Prostate gland (tissue), 2 donors: ENCODE measurements at regions not wholly inside any gene's neighbourhood (a gene's known extent, or its start where the extent isn't known, plus 50 kb on each side); places are given as distances from the start of the nearest gene placed in this dataset.
"Not testable (repeated sequence)": the region's sequence is repeated elsewhere in the genome, so short reads cannot be mapped to it uniquely, and the experiment has no call there.

ENCODE experiments used
- DNase-seq: peaks from one replicate; pipeline ENCODE4 v3.0.0-alpha.2; 2019; ENCODE audit warnings: low spot score
- H3K27ac ChIP-seq, 2 donors: fragments of 200-600 bp; sonication (generic); 2 replicates each; pipeline ENCODE4 v1.5.1; 2017 to 2019
- H3K27me3 ChIP-seq: fragments of 200-600 bp; sonication (generic); replicated peaks from 2 replicates; pipeline ENCODE4 v1.5.1; 2019; ENCODE audit not compliant: insufficient read depth
- H3K36me3 ChIP-seq, 2 donors: fragments of 200-600 bp; sonication (generic); 1 replicate in 1 of 2; 2 replicates in 1 of 2; pipeline versions ENCODE4 v1.5.1 to v1.8.1; 2017 to 2019
- H3K4me1 ChIP-seq: fragments of 200-600 bp; sonication (generic); replicated peaks from 2 replicates; pipeline ENCODE4 v1.5.1; 2019
- H3K4me3 ChIP-seq, 2 donors: fragments of 200-600 bp; sonication (generic); 2 replicates each; pipeline ENCODE4 v1.5.1; 2017 to 2019
- H3K9me3 ChIP-seq: fragments of 200-600 bp; sonication (generic); 2 replicates; pipeline ENCODE4 v1.5.1; 2017
- CTCF ChIP-seq, 4 experiments: fragments of 200-600 bp in 2 of 4; fragments of 450-650 bp in 2 of 4; sonication (generic) in 2 of 4; IDR thresholded peaks; 1 replicate in 3 of 4; 2 replicates in 1 of 4; pipeline ENCODE4 v1.5.1; 2016 to 2019; ENCODE audit warnings: antibody characterized with exemption in 4 of 4, mild to moderate bottlenecking in 2 of 4, moderate library complexity in 2 of 4
- POLR2A ChIP-seq: fragments of 450-650 bp; IDR thresholded peaks from one replicate; pipeline ENCODE4 v1.6.1; 2016; ENCODE audit warnings: antibody characterized with exemption, mild to moderate bottlenecking
- POLR2AphosphoS5 ChIP-seq: sonication (generic); formaldehyde crosslinking; IDR thresholded peaks from one replicate; pipeline ENCODE4 v1.6.1; 2017; ENCODE audit warnings: antibody characterized with exemption
- WGBS: methylation state at CpG from one replicate; pipeline ENCODE4 v1.1.5; 2018; 5-methylcytosine and 5-hydroxymethylcytosine counted together
- intact Hi-C: fragments of 100-400 bp; cut with DNase I; formaldehyde crosslinking; loops from one replicate; pipeline ENCODE4 v1.14.2; 2022

DNA sequence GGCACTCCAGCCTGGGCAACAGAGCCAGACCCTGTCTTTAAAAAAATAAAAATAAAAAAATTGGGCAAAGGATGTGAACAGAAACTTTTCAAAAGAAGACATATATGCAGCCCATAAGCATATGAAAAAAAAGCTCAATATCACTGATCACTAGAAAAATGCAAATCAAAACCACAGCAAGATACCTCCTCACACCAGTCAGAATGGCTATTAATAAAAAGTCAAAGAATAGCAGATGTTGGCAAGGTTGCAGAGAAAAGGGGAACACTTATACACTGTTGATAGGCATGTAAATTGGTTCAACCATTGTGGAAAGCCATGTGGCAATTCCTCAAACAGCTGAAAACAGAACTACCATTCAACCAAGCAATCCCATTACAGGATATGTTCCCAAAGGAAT, 204.1 kb upstream of the SRD5A2 start:
- H3K9me3 ChIP-seq = no peaks in the 10 kb centered on the region
- no peaks in the 10 kb centered on the region for H3K4me1 ChIP-seq
- no peaks in the 10 kb centered on the region for H3K36me3 ChIP-seq
- TF ChIP-seq POLR2AphosphoS5 = no peak
- no peak for TF ChIP-seq POLR2A
- TF ChIP-seq CTCF (IDR thresholded peaks at IDR 0.05) = no peak
- no peak for DNase-seq
- no peak overlapping the region for H3K27ac ChIP-seq
- intact Hi-C loops = no loop called here
- no peak overlapping the region for H3K4me3 ChIP-seq
- no peaks in the 10 kb centered on the region for H3K27me3 ChIP-seq

DNA sequence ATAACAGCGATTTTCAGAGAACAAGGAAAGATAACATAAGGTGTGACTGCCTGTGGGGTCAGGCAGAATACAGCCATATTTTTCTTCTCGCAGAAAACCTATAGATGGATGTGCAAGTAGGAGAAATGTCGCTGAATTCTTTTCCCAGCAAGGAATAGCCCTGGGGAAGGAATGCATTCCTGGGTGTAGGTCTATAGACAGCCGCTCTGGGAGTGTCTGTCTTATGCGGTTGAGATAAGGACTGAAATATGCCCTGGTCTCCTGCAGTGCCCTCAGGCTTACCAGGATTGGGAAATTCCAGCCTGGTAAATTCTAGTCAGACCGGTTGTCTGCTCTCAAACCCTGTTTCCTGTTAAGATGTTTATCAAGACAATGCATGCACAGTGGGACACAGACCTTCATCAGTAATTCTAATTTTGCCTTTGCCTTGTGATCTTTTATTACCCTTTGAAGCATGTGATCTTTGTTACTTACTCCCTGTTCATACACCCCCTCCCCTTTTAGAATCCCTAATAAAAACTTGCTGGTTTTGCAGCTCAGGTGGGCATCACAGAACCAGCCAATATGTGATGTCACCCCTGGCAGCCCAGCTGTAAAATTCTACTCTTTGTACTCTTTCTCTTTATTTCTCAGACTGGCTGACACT, 202.8 kb upstream of the SRD5A2 start:
- H3K4me3 ChIP-seq, DNase-seq, H3K36me3 ChIP-seq, H3K9me3 ChIP-seq, H3K27me3 ChIP-seq, intact Hi-C loops, H3K4me1 ChIP-seq, H3K27ac ChIP-seq: not testable (repeated sequence)
- WGBS = 67% methylated on average over 6 of the region's 6 CpGs

DNA sequence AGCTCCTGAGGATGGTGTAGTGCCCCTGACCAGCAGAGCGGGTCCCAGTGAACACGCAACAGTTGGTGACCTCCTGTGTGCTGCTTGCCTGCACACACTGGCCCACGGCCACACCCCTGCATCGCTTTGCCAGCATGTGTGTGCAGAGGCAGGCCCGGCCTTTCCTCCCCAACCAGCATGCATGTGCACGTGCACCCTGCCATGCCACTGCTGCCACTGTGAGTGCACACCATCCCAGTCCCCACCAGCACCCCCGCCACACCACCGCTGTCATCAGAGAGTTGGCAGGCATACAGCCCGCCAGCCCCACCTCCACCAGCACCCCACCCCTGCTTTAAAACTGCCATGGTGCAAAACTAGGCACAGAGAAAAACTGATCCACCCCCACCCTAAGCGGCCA, 197.4 kb upstream of the SRD5A2 start:
- Histone ChIP-seq H3K4me1 (no peaks in the 10 kb centered on the region), H3K27ac (no peak overlapping the region), H3K36me3 (no peaks in the 10 kb centered on the region), H3K27me3 (no peaks in the 10 kb centered on the region), H3K9me3 (no peaks in the 10 kb centered on the region), H3K4me3 (no peak overlapping the region)
- intact Hi-C loops = no loop called here
- TF ChIP-seq POLR2A (no peak), POLR2AphosphoS5 (no peak), CTCF (IDR thresholded peaks at IDR 0.05) (no peak)
- 98% methylated on average over 10 of the region's 10 CpGs for WGBS
- no peak for DNase-seq

GRCh38 chr2:31770741-31771140, 190.0 kb upstream of the SRD5A2 start:
- DNase-seq = no peak
- intact Hi-C loops = no loop called here

GRCh38 chr2:31765078-31765945, 184.6 kb upstream of the SRD5A2 start:
- H3K4me3 ChIP-seq = no peak overlapping the region
- 23% methylated on average over 2 of the region's 2 CpGs for WGBS
- H3K4me1 ChIP-seq = no peaks in the 10 kb centered on the region
- H3K9me3 ChIP-seq = no peaks in the 10 kb centered on the region
- no peaks in the 10 kb centered on the region for H3K36me3 ChIP-seq
- DNase-seq = no peak
- intact Hi-C loops = loop anchor here (5.0 kb wide), 1 partner anchor 47 kb away; no protein-coding TSS in a partner anchor
- no peak for TF ChIP-seq POLR2A
- TF ChIP-seq CTCF (IDR thresholded peaks at IDR 0.05) = no peak
- peak; percentile 51 for TF ChIP-seq POLR2AphosphoS5
- H3K27me3 ChIP-seq = no peaks in the 10 kb centered on the region
- peak overlapping the region; percentile 65 to 77 for H3K27ac ChIP-seq

More at GRCh38 chr2:31770741-31771140, 190.0 kb upstream of the SRD5A2 start:
- Histone ChIP-seq H3K27me3 (no peaks in the 10 kb centered on the region), H3K27ac (no peak overlapping the region), H3K9me3 (no peaks in the 10 kb centered on the region), H3K36me3 (no peaks in the 10 kb centered on the region), H3K4me1 (no peaks in the 10 kb centered on the region), H3K4me3 (no peak overlapping the region)
- TF ChIP-seq CTCF (IDR thresholded peaks at IDR 0.05) = no peak
- no peak for TF ChIP-seq POLR2A
- TF ChIP-seq POLR2AphosphoS5 = no peak
- WGBS = 58% methylated on average over 2 of the region's 2 CpGs
